ENCODE measurements at regions not wholly inside any gene's neighbourhood (a gene's known extent, or its start where the extent isn't known, plus 50 kb on each side); places are given as distances from the start of the nearest gene placed in this dataset.
A peak's percentile ranks its signal among the peaks of the same experiment; 100 is the strongest.

DNA sequence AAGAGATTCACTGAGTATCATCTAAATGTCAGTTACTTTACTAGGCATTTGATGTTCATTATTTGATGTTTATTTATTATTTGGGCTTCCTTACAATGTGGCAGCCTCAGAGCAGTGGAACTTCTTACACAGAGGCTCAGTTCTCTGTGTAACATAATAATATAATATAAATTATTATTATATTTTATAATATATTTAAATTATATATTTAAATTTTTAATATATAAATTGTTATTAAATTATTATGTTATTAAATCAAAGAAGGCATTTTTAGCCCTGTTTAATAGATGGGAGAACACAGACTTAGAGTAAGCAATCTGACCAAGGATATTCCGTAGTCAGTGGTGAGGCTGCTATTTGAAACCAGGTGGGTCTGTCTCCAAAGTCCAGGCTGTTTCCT is 315.3 kb upstream of the SKOR2 start (continued):
- TF ChIP-seq ZNF114 (CRISPR knock-in tag; IDR thresholded peaks at IDR 0.05), result no peak
- TF ChIP-seq, protein P1, sequence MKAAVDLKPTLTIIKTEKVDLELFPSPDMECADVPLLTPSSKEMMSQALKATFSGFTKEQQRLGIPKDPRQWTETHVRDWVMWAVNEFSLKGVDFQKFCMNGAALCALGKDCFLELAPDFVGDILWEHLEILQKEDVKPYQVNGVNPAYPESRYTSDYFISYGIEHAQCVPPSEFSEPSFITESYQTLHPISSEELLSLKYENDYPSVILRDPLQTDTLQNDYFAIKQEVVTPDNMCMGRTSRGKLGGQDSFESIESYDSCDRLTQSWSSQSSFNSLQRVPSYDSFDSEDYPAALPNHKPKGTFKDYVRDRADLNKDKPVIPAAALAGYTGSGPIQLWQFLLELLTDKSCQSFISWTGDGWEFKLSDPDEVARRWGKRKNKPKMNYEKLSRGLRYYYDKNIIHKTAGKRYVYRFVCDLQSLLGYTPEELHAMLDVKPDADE (IDR thresholded peaks at IDR 0.05), result no peak

GRCh38 chr18:47560723-47561715 is 309.6 kb upstream of the SKOR2 start:
- peaks cover 16% of the 10 kb centered on the region for H3K27me3 Mint-ChIP-seq (ENCODE audit: insufficient read depth, low read depth, poor library complexity)
- Histone ChIP-seq H3K27me3 (ENCODE audit: insufficient read depth) (no peaks in the 10 kb centered on the region), H3K4me3 (peak overlapping the region; percentile 32; the same call in 1 of the 2 replicates), H3F3A (replicated peaks; ENCODE audit: low read depth) (no peaks in the 10 kb centered on the region), H2AFZ (no peak overlapping the region), H3K9me2 (ENCODE audit: insufficient read depth) (peaks cover 6% of the 10 kb centered on the region; the same call in 1 of the 2 replicates), H3K4me2 (peak overlapping the region; percentile 57), H4K20me1 (replicated peaks; ENCODE audit: insufficient read depth) (no peaks in the 10 kb centered on the region), H3K4me1 (ENCODE audit: insufficient read depth) (peaks cover 32% of the 10 kb centered on the region), H3K36me3 (ENCODE audit: insufficient read depth) (no peaks in the 10 kb centered on the region), H3K27ac (ENCODE audit: low read depth) (peak overlapping the region; percentile 78), H3K79me2 (replicated peaks; ENCODE audit: insufficient read depth) (no peaks in the 10 kb centered on the region)
- H3K36me3 Mint-ChIP-seq (ENCODE audit: low read depth), result peaks cover 22% of the 10 kb centered on the region; the same call in 1 of the 3 replicates
- H3K27ac Mint-ChIP-seq, result peak overlapping the region; percentile 57
- DNase-seq (ENCODE audit: low spot score) (peak; percentile 78), ATAC-seq (peak; percentile 92)
- peaks cover 42% of the 10 kb centered on the region for H3K4me1 Mint-ChIP-seq
- H3K4me3 Mint-ChIP-seq, result peak overlapping the region; percentile 36
- peaks cover 21% of the 10 kb centered on the region for H3K9me3 Mint-ChIP-seq
- TF ChIP-seq NANOG (IDR thresholded peaks at IDR 0.05; ENCODE audit: borderline replicate concordance) (peak; percentile 85), EZH2 (IDR thresholded peaks at IDR 0.05; ENCODE audit: low read depth, unreplicated experiment) (no peak), POLR2AphosphoS5 (IDR thresholded peaks at IDR 0.05; ENCODE audit: low read depth) (no peak), REST (IDR thresholded peaks at IDR 0.05; ENCODE audit: unreplicated experiment) (no peak), STAT1 (IDR thresholded peaks at IDR 0.05; ENCODE audit: unreplicated experiment) (no peak), CREB1 (CRISPR knock-in tag; IDR thresholded peaks at IDR 0.05; ENCODE audit: low read depth) (peak; percentile 6; the same call in 1 of the 2 replicates), ZNF114 (CRISPR knock-in tag; IDR thresholded peaks at IDR 0.05) (no peak), EZH2phosphoT487 (IDR thresholded peaks at IDR 0.05; ENCODE audit: unreplicated experiment) (no peak)
- TF ChIP-seq, protein P2, sequence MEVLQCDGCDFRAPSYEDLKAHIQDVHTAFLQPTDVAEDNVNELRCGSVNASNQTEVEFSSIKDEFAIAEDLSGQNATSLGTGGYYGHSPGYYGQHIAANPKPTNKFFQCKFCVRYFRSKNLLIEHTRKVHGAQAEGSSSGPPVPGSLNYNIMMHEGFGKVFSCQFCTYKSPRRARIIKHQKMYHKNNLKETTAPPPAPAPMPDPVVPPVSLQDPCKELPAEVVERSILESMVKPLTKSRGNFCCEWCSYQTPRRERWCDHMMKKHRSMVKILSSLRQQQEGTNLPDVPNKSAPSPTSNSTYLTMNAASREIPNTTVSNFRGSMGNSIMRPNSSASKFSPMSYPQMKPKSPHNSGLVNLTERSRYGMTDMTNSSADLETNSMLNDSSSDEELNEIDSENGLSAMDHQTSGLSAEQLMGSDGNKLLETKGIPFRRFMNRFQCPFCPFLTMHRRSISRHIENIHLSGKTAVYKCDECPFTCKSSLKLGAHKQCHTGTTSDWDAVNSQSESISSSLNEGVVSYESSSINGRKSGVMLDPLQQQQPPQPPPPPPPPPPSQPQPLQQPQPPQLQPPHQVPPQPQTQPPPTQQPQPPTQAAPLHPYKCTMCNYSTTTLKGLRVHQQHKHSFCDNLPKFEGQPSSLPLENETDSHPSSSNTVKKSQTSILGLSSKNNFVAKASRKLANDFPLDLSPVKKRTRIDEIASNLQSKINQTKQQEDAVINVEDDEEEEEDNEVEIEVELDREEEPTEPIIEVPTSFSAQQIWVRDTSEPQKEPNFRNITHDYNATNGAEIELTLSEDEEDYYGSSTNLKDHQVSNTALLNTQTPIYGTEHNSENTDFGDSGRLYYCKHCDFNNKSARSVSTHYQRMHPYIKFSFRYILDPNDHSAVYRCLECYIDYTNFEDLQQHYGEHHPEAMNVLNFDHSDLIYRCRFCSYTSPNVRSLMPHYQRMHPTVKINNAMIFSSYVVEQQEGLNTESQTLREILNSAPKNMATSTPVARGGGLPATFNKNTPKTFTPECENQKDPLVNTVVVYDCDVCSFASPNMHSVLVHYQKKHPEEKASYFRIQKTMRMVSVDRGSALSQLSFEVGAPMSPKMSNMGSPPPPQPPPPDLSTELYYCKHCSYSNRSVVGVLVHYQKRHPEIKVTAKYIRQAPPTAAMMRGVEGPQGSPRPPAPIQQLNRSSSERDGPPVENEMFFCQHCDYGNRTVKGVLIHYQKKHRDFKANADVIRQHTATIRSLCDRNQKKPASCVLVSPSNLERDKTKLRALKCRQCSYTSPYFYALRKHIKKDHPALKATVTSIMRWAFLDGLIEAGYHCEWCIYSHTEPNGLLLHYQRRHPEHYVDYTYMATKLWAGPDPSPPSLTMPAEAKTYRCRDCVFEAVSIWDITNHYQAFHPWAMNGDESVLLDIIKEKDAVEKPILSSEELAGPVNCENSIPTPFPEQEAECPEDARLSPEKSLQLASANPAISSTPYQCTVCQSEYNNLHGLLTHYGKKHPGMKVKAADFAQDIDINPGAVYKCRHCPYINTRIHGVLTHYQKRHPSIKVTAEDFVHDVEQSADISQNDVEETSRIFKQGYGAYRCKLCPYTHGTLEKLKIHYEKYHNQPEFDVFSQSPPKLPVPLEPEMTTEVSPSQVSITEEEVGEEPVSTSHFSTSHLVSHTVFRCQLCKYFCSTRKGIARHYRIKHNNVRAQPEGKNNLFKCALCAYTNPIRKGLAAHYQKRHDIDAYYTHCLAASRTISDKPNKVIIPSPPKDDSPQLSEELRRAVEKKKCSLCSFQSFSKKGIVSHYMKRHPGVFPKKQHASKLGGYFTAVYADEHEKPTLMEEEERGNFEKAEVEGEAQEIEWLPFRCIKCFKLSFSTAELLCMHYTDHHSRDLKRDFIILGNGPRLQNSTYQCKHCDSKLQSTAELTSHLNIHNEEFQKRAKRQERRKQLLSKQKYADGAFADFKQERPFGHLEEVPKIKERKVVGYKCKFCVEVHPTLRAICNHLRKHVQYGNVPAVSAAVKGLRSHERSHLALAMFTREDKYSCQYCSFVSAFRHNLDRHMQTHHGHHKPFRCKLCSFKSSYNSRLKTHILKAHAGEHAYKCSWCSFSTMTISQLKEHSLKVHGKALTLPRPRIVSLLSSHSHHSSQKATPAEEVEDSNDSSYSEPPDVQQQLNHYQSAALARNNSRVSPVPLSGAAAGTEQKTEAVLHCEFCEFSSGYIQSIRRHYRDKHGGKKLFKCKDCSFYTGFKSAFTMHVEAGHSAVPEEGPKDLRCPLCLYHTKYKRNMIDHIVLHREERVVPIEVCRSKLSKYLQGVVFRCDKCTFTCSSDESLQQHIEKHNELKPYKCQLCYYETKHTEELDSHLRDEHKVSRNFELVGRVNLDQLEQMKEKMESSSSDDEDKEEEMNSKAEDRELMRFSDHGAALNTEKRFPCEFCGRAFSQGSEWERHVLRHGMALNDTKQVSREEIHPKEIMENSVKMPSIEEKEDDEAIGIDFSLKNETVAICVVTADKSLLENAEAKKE (CRISPR knock-in tag; IDR thresholded peaks at IDR 0.05), result peak; percentile 80
- TF ChIP-seq, protein P1 (IDR thresholded peaks at IDR 0.05), result no peak
